OCI-LY1 (cell line): ENCODE measurements at regions not wholly inside any gene's neighbourhood (a gene's known extent, or its start where the extent isn't known, plus 50 kb on each side); places are given as distances from the start of the nearest gene placed in this dataset.

Source experiments
- H2AFZ ChIP-seq: fragments of 200-600 bp; sonication (generic), shearing (Covaris generic); 2 replicates; pipeline ENCODE4 v1.6.0; 2014; ENCODE audit warnings: antibody characterized with exemption, mild to moderate bottlenecking, low read length
- H3F3A ChIP-seq: fragments of 200-600 bp; sonication (generic), shearing (Covaris generic); 2 replicates; pipeline ENCODE4 v1.6.0; 2014; ENCODE audit warnings: mild to moderate bottlenecking, antibody characterized with exemption, low read length, moderate library complexity; ENCODE audit not compliant: insufficient read depth
- H3K27ac ChIP-seq: fragments of 200-600 bp; sonication (generic); 2 replicates; pipeline ENCODE4 v1.5.1; 2014; ENCODE audit warnings: low read length, mixed run types, mild to moderate bottlenecking, low read depth; ENCODE audit not compliant: poor library complexity, severe bottlenecking
- H3K27me3 ChIP-seq: fragments of 200-600 bp; sonication (generic); 2 replicates; pipeline ENCODE4 v1.6.0; 2014; ENCODE audit warnings: antibody characterized with exemption, mild to moderate bottlenecking, low read length, moderate library complexity; ENCODE audit not compliant: insufficient read depth
- H3K36me3 ChIP-seq: fragments of 200-600 bp; sonication (generic); 2 replicates; pipeline ENCODE4 v1.6.1; 2014; ENCODE audit warnings: mild to moderate bottlenecking, antibody characterized with exemption, low read length, moderate library complexity, mixed read lengths; ENCODE audit not compliant: insufficient read depth
- H3K4me1 ChIP-seq: fragments of 200-600 bp; sonication (generic); 2 replicates; pipeline ENCODE4 v1.5.1; 2014; ENCODE audit warnings: mild to moderate bottlenecking, low read length, moderate library complexity; ENCODE audit not compliant: insufficient read depth, severe bottlenecking
- H3K4me2 ChIP-seq: fragments of 200-600 bp; sonication (generic), shearing (Covaris generic); 2 replicates; pipeline ENCODE4 v1.6.1; 2014; ENCODE audit warnings: low read length
- H3K4me3 ChIP-seq: fragments of 200-600 bp; sonication (generic); 2 replicates; pipeline ENCODE4 v1.5.1; 2014; ENCODE audit warnings: low read length, low read depth, mild to moderate bottlenecking, mixed read lengths; ENCODE audit not compliant: poor library complexity, severe bottlenecking
- H3K79me2 ChIP-seq: fragments of 200-600 bp; shearing (Covaris generic); 2 replicates; pipeline ENCODE4 v1.6.1; 2016; ENCODE audit warnings: mixed run types, low read length, mixed read lengths; ENCODE audit not compliant: insufficient read depth
- H3K9ac ChIP-seq: fragments of 200-600 bp; sonication (generic), shearing (Covaris generic); 2 replicates; pipeline ENCODE4 v1.6.1; 2014; ENCODE audit warnings: mild to moderate bottlenecking, low read length, mixed read lengths
- H3K9me2 ChIP-seq: fragments of 200-600 bp; sonication (generic), shearing (Covaris generic); 2 replicates; pipeline ENCODE4 v1.6.1; 2014; ENCODE audit warnings: low read depth, mild to moderate bottlenecking, low read length, mixed read lengths
- H3K9me3 ChIP-seq: fragments of 200-600 bp; shearing (Covaris generic); 2 replicates; pipeline ENCODE4 v1.6.1; 2014; ENCODE audit warnings: low read length, mixed read lengths
- H4K20me1 ChIP-seq: fragments of 200-600 bp; sonication (generic), shearing (Covaris generic); 2 replicates; pipeline ENCODE4 v1.6.0; 2016; ENCODE audit warnings: mild to moderate bottlenecking, low read length; ENCODE audit not compliant: insufficient read depth
- CTCF ChIP-seq: fragments of 200-600 bp; sonication (generic), shearing (Covaris generic); IDR thresholded peaks from 2 replicates; pipeline ENCODE4 v1.5.1; 2017; ENCODE audit warnings: mild to moderate bottlenecking, antibody characterized with exemption, low read length, moderate library complexity, mixed read lengths
- EZH2 ChIP-seq: fragments of 200-600 bp; sonication (generic), shearing (Covaris generic); IDR thresholded peaks from 2 replicates; pipeline ENCODE4 v1.8.0; 2017; ENCODE audit warnings: borderline replicate concordance, mixed run types, mild to moderate bottlenecking, antibody characterized with exemption, low read length, moderate library complexity, mixed read lengths

- no peak overlapping the region for H3K27ac ChIP-seq
Observed at GRCh38 chr4:119731146-119731742, 102.6 kb upstream of the PDE5A start.

GRCh38 chr4:119730671-119730950, 102.0 kb upstream of the PDE5A start:
- H3K27ac ChIP-seq = no peak overlapping the region

More at GRCh38 chr4:119731146-119731742, 102.6 kb upstream of the PDE5A start:
- Histone ChIP-seq H3K4me3 (no peak overlapping the region), H3K36me3 (no peaks in the 10 kb centered on the region), H3K9ac (no peak overlapping the region), H3K9me3 (no peaks in the 10 kb centered on the region), H3K4me2 (no peak overlapping the region), H2AFZ (no peak overlapping the region), H3K4me1 (no peaks in the 10 kb centered on the region), H3K9me2 (no peaks in the 10 kb centered on the region), H3F3A (no peaks in the 10 kb centered on the region), H4K20me1 (no peaks in the 10 kb centered on the region), H3K27me3 (no peaks in the 10 kb centered on the region), H3K79me2 (no peaks in the 10 kb centered on the region)
- TF ChIP-seq EZH2 (no peak), CTCF (no peak)

GRCh38 chr4:119729835-119730670, 101.4 kb upstream of the PDE5A start:
- Histone ChIP-seq H3K9ac (no peak overlapping the region), H3F3A (no peaks in the 10 kb centered on the region), H3K4me3 (no peak overlapping the region), H3K9me3 (no peaks in the 10 kb centered on the region), H4K20me1 (no peaks in the 10 kb centered on the region), H3K27me3 (no peaks in the 10 kb centered on the region), H3K79me2 (no peaks in the 10 kb centered on the region), H3K27ac (no peak overlapping the region), H3K9me2 (no peaks in the 10 kb centered on the region), H2AFZ (no peak overlapping the region), H3K4me1 (no peaks in the 10 kb centered on the region), H3K36me3 (no peaks in the 10 kb centered on the region), H3K4me2 (no peak overlapping the region)
- TF ChIP-seq EZH2 = no peak
- TF ChIP-seq CTCF = no peak

More at GRCh38 chr4:119730671-119730950, 102.0 kb upstream of the PDE5A start:
- no peak for TF ChIP-seq CTCF
- no peak for TF ChIP-seq EZH2
- no peaks in the 10 kb centered on the region for H4K20me1 ChIP-seq
- H3K9me2 ChIP-seq = no peaks in the 10 kb centered on the region
- H3K4me1 ChIP-seq = no peaks in the 10 kb centered on the region
- no peak overlapping the region for H3K4me3 ChIP-seq
- H3K4me2 ChIP-seq = no peak overlapping the region
- no peaks in the 10 kb centered on the region for H3K27me3 ChIP-seq
- no peaks in the 10 kb centered on the region for H3K9me3 ChIP-seq
- no peak overlapping the region for H3K9ac ChIP-seq
- no peaks in the 10 kb centered on the region for H3K79me2 ChIP-seq
- no peak overlapping the region for H2AFZ ChIP-seq
- no peaks in the 10 kb centered on the region for H3F3A ChIP-seq
- no peaks in the 10 kb centered on the region for H3K36me3 ChIP-seq
